ENCODE measurements at regions not wholly inside any gene's neighbourhood (a gene's known extent, or its start where the extent isn't known, plus 50 kb on each side); places are given as distances from the start of the nearest gene placed in this dataset.

GRCh38 chr9:108185613-108186012 lies 670.2 kb downstream of the ACTL7B start:
- TF ChIP-seq CTCF (IDR thresholded peaks at IDR 0.05; ENCODE audit: extremely low read depth, insufficient read depth, missing control alignments): no peak
- in situ Hi-C loops (cut with MboI; ENCODE audit: low pct_unique_long_range_greater_than_20kb, low sequenced_read_pairs, unreplicated experiment): no loop called here
- no peak for DNase-seq (ENCODE audit: low spot score)

- in situ Hi-C loops (cut with MboI; ENCODE audit: low pct_unique_long_range_greater_than_20kb, low sequenced_read_pairs, unreplicated experiment): no loop called here
- DNase-seq (ENCODE audit: low spot score): no peak
- no peak for TF ChIP-seq CTCF (IDR thresholded peaks at IDR 0.05; ENCODE audit: extremely low read depth, insufficient read depth, missing control alignments)
Observed at GRCh38 chr9:108184941-108185340, 670.8 kb downstream of the ACTL7B start.

GRCh38 chr9:108184009-108184408 lies 671.8 kb downstream of the ACTL7B start:
- in situ Hi-C loops (cut with MboI; ENCODE audit: low pct_unique_long_range_greater_than_20kb, low sequenced_read_pairs, unreplicated experiment): no loop called here
- DNase-seq (ENCODE audit: low spot score): no peak
- TF ChIP-seq CTCF (IDR thresholded peaks at IDR 0.05; ENCODE audit: extremely low read depth, insufficient read depth, missing control alignments): no peak

GRCh38 chr9:108182950-108183381 lies 672.8 kb downstream of the ACTL7B start:
- in situ Hi-C loops (cut with MboI; ENCODE audit: low pct_unique_long_range_greater_than_20kb, low sequenced_read_pairs, unreplicated experiment): no loop called here
- DNase-seq (ENCODE audit: low spot score): peak; percentile 21
- TF ChIP-seq CTCF (IDR thresholded peaks at IDR 0.05; ENCODE audit: extremely low read depth, insufficient read depth, missing control alignments): no peak

- in situ Hi-C loops (cut with MboI; ENCODE audit: low pct_unique_long_range_greater_than_20kb, low sequenced_read_pairs, unreplicated experiment): no loop called here
- TF ChIP-seq CTCF (IDR thresholded peaks at IDR 0.05; ENCODE audit: extremely low read depth, insufficient read depth, missing control alignments): no peak
Observed at GRCh38 chr9:108182270-108182669, 673.5 kb downstream of the ACTL7B start.

DNA sequence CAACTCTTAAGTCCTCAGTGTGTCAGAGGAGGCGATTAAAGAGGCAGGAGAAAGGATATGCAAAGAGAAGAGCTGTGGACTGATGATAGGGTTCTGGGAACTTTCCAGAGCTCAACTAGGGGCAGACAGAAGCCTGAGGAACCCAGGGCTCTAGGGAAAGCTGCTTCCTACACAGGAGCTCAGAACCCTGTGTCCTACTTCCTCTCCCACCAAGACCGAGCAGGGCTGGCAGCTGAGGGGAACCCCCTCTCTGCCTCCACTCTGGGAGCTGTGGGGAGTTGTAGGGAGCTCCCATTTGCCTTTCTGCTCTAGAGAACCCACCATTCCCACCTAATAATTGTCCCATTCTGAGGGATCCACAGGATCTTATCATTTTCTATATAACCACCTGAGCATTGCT lies 674.3 kb downstream of the ACTL7B start:
- no peak for DNase-seq (ENCODE audit: low spot score)
- no peak for TF ChIP-seq CTCF (IDR thresholded peaks at IDR 0.05; ENCODE audit: extremely low read depth, insufficient read depth, missing control alignments)
- in situ Hi-C loops (cut with MboI; ENCODE audit: low pct_unique_long_range_greater_than_20kb, low sequenced_read_pairs, unreplicated experiment): no loop called here

More at GRCh38 chr9:108182270-108182669, 673.5 kb downstream of the ACTL7B start:
- DNase-seq (ENCODE audit: low spot score): no peak

GRCh38 chr9:108180541-108180940 lies 675.2 kb downstream of the ACTL7B start:
- no peak for DNase-seq (ENCODE audit: low spot score)
- in situ Hi-C loops (cut with MboI; ENCODE audit: low pct_unique_long_range_greater_than_20kb, low sequenced_read_pairs, unreplicated experiment): no loop called here
- TF ChIP-seq CTCF (IDR thresholded peaks at IDR 0.05; ENCODE audit: extremely low read depth, insufficient read depth, missing control alignments): no peak
